GM23338 (cell line): ENCODE measurements at regions not wholly inside any gene's neighbourhood (a gene's known extent, or its start where the extent isn't known, plus 50 kb on each side); places are given as distances from the start of the nearest gene placed in this dataset.

Source experiments
- ATAC-seq: fragments of 200-7000 bp; cut with Tn5 transposase; 3 replicates; pipeline ENCODE4 v1.9.1; 2020
- DNase-seq: peaks from one replicate; pipeline ENCODE4 v3.0.0-alpha.2; 2015; ENCODE audit warnings: low spot score
- H2AFZ ChIP-seq: fragments of 200-600 bp; sonication (generic); 2 replicates; pipeline ENCODE4 v1.8.0; 2016; ENCODE audit warnings: antibody characterized with exemption, mild to moderate bottlenecking, moderate library complexity
- H3F3A ChIP-seq: fragments of 200-600 bp; sonication (generic); replicated peaks from 2 replicates; pipeline ENCODE4 v1.8.0; 2017; ENCODE audit warnings: antibody characterized with exemption, mixed run types, low read depth
- H3K27ac ChIP-seq: fragments of 200-600 bp; sonication (generic); 2 replicates; pipeline ENCODE4 v1.6.1; 2016; ENCODE audit warnings: low read depth
- H3K27me3 ChIP-seq: fragments of 200-600 bp; sonication (generic); 2 replicates; pipeline ENCODE4 v1.8.0; 2016; ENCODE audit warnings: mild to moderate bottlenecking, mixed run types, moderate library complexity; ENCODE audit not compliant: insufficient read depth
- H3K36me3 ChIP-seq: fragments of 200-600 bp; sonication (generic); 2 replicates; pipeline ENCODE4 v1.8.0; 2016; ENCODE audit warnings: mild to moderate bottlenecking; ENCODE audit not compliant: insufficient read depth
- H3K4me1 ChIP-seq: fragments of 200-600 bp; sonication (generic); 2 replicates; pipeline ENCODE4 v1.8.0; 2016; ENCODE audit warnings: mild to moderate bottlenecking, moderate library complexity; ENCODE audit not compliant: insufficient read depth
- H3K4me2 ChIP-seq: fragments of 200-600 bp; sonication (generic); 2 replicates; pipeline ENCODE4 v1.7.1; 2017; ENCODE audit warnings: mixed run types
- H3K4me3 ChIP-seq: fragments of 200-600 bp; sonication (generic); 2 replicates; pipeline ENCODE4 v1.6.1; 2016; ENCODE audit warnings: mixed run types
- H3K79me2 ChIP-seq: fragments of 200-600 bp; sonication (generic); replicated peaks from 2 replicates; pipeline ENCODE4 v1.8.0; 2017; ENCODE audit warnings: mild to moderate bottlenecking; ENCODE audit not compliant: insufficient read depth
- H3K9me2 ChIP-seq: fragments of 200-600 bp; sonication (generic); 2 replicates; pipeline ENCODE4 v1.8.0; 2017; ENCODE audit not compliant: insufficient read depth
- H4K20me1 ChIP-seq: fragments of 200-600 bp; sonication (generic); replicated peaks from 2 replicates; pipeline ENCODE4 v1.8.0; 2017; ENCODE audit warnings: mild to moderate bottlenecking; ENCODE audit not compliant: insufficient read depth
- H3K27ac Mint-ChIP-seq: 2 replicates; pipeline ENCODE4 v1.8.0; 2020; ENCODE audit warnings: inconsistent platforms, mild to moderate bottlenecking, moderate library complexity, mixed read lengths
- H3K27me3 Mint-ChIP-seq: 3 replicates; pipeline ENCODE4 v1.8.0; 2022; ENCODE audit warnings: low read depth, mild to moderate bottlenecking, moderate library complexity, mixed read lengths, inconsistent platforms; ENCODE audit not compliant: insufficient read depth, poor library complexity
- H3K36me3 Mint-ChIP-seq: 3 replicates; pipeline ENCODE4 v1.8.0; 2021; ENCODE audit warnings: low read depth, mild to moderate bottlenecking, inconsistent platforms, moderate library complexity, mixed read lengths
- H3K4me1 Mint-ChIP-seq: 3 replicates; pipeline ENCODE4 v1.8.0; 2020; ENCODE audit warnings: mild to moderate bottlenecking, inconsistent platforms, mixed read lengths
- H3K4me3 Mint-ChIP-seq: 3 replicates; pipeline ENCODE4 v1.8.0; 2021; ENCODE audit warnings: moderate library complexity, mild to moderate bottlenecking, inconsistent platforms, mixed read lengths
- H3K9me3 Mint-ChIP-seq: 3 replicates; pipeline ENCODE4 v1.8.0; 2020; ENCODE audit warnings: moderate library complexity, mild to moderate bottlenecking, inconsistent platforms, mixed read lengths
- CREB1 ChIP-seq: fragments of 250-450 bp; sonication (Bioruptor Pico); IDR thresholded peaks from 2 replicates; pipeline ENCODE4 v1.5.0; 2020; ENCODE audit warnings: low read depth, mild to moderate bottlenecking, moderate library complexity
- EZH2 ChIP-seq: fragments of 200-600 bp; sonication (generic); IDR thresholded peaks from one replicate; pipeline ENCODE4 v1.8.0; 2017; ENCODE audit warnings: antibody characterized with exemption, mild to moderate bottlenecking, low read depth; ENCODE audit not compliant: unreplicated experiment
- EZH2phosphoT487 ChIP-seq: fragments of 200-600 bp; sonication (generic); IDR thresholded peaks from one replicate; pipeline ENCODE4 v1.8.1; 2018; ENCODE audit warnings: antibody characterized with exemption; ENCODE audit not compliant: unreplicated experiment
- JUNB ChIP-seq: IDR thresholded peaks from one replicate; pipeline ENCODE4 v1.6.1; 2016; ENCODE audit warnings: antibody characterized with exemption; ENCODE audit not compliant: unreplicated experiment
- NANOG ChIP-seq: IDR thresholded peaks from 2 replicates; pipeline ENCODE4 v1.6.1; 2016; ENCODE audit warnings: antibody characterized with exemption, borderline replicate concordance
- POLR2AphosphoS5 ChIP-seq: IDR thresholded peaks from 2 replicates; pipeline ENCODE4 v1.6.1; 2016; ENCODE audit warnings: antibody characterized with exemption, low read depth
- STAT1 ChIP-seq: IDR thresholded peaks from one replicate; pipeline ENCODE4 v1.6.1; 2016; ENCODE audit warnings: antibody characterized with exemption; ENCODE audit not compliant: unreplicated experiment
- ZNF114 ChIP-seq: fragments of 250-450 bp; sonication (Bioruptor Pico); IDR thresholded peaks from 2 replicates; pipeline ENCODE4 v1.5.0; 2020; ENCODE audit warnings: mild to moderate bottlenecking, moderate library complexity
- ZNF331 ChIP-seq: fragments of 250-450 bp; sonication (Bioruptor Pico); IDR thresholded peaks from 2 replicates; pipeline ENCODE4 v1.5.0; 2020; ENCODE audit warnings: low read depth, mild to moderate bottlenecking, moderate library complexity
- TF ChIP-seq, protein P1 (sequence below): fragments of 250-450 bp; sonication (Bioruptor Pico); IDR thresholded peaks from 2 replicates; pipeline ENCODE4 v1.5.0; 2020; ENCODE audit warnings: mild to moderate bottlenecking, moderate library complexity
- TF ChIP-seq, protein P2 (sequence below): IDR thresholded peaks from 2 replicates; pipeline ENCODE4 v1.6.1; 2016; ENCODE audit warnings: antibody characterized with exemption
- TF ChIP-seq, protein P3 (sequence below): IDR thresholded peaks from one replicate; pipeline ENCODE4 v1.6.1; 2018; ENCODE audit warnings: antibody characterized with exemption; ENCODE audit not compliant: unreplicated experiment
- TF ChIP-seq, protein P4 (sequence below), 2 experiments: fragments of 200-600 bp in 1 of 2; sonication (generic) in 1 of 2; conservative IDR thresholded peaks; 2 replicates each; pipeline versions ENCODE4 v1.5.1 to v1.6.1; 2016 to 2017; ENCODE audit warnings: antibody characterized with exemption in 2 of 2, low read depth in 2 of 2, mild to moderate bottlenecking in 2 of 2, moderate library complexity in 1 of 2

DNA sequence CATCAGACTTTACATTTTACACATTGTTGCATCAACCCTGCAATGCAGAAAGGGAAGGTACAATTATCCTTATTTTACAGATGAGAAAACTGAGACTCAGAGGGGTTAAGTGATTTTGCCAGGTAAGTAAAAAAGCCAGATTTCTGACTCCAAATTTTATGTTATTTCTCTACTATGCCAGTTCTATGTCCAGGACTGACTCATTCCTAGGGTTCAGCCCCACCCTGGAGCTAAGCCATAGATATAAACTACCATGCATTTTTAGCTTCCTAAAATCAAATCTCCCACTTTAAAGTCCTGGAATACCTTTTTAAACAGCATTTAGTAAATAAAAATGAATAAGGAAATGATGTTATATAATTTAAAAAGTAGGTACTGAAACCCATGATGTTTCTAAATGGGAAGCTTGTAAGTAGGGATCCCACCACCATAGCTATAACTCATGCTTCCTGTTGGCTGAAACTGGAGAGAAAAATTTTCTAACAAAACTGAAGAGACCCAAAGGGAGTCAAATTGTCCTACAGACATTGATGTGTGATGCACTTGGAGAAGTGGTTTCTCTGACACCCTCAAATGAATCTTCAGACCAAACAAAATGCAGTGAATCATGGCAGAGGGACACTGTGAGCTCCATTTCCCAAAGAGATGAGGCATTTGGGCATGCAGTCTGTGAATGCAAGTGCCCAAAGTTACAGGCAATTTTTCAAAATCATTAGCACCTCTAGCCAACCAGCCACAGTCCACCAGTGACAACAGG, 301.7 kb upstream of the UMPS start:
- ATAC-seq: no peak
- no peaks in the 10 kb centered on the region for H3K4me1 Mint-ChIP-seq
- no peak overlapping the region for H3K27ac Mint-ChIP-seq
- Histone ChIP-seq H3K27me3 (no peaks in the 10 kb centered on the region), H4K20me1 (no peaks in the 10 kb centered on the region), H3K79me2 (no peaks in the 10 kb centered on the region), H3K9me2 (peaks cover 4% of the 10 kb centered on the region; the same call in 1 of the 2 replicates), H3K4me2 (no peak overlapping the region), H3K4me1 (no peaks in the 10 kb centered on the region), H3F3A (no peaks in the 10 kb centered on the region), H3K27ac (no peak overlapping the region), H3K36me3 (no peaks in the 10 kb centered on the region), H2AFZ (no peak overlapping the region), H3K4me3 (no peak overlapping the region)
- H3K27me3 Mint-ChIP-seq: no peaks in the 10 kb centered on the region
- TF ChIP-seq ZNF114 (no peak), EZH2phosphoT487 (no peak), ZNF331 (no peak), JUNB (no peak), NANOG (no peak), EZH2 (no peak), POLR2AphosphoS5 (no peak), CREB1 (no peak), STAT1 (no peak)
- TF ChIP-seq, protein P1, sequence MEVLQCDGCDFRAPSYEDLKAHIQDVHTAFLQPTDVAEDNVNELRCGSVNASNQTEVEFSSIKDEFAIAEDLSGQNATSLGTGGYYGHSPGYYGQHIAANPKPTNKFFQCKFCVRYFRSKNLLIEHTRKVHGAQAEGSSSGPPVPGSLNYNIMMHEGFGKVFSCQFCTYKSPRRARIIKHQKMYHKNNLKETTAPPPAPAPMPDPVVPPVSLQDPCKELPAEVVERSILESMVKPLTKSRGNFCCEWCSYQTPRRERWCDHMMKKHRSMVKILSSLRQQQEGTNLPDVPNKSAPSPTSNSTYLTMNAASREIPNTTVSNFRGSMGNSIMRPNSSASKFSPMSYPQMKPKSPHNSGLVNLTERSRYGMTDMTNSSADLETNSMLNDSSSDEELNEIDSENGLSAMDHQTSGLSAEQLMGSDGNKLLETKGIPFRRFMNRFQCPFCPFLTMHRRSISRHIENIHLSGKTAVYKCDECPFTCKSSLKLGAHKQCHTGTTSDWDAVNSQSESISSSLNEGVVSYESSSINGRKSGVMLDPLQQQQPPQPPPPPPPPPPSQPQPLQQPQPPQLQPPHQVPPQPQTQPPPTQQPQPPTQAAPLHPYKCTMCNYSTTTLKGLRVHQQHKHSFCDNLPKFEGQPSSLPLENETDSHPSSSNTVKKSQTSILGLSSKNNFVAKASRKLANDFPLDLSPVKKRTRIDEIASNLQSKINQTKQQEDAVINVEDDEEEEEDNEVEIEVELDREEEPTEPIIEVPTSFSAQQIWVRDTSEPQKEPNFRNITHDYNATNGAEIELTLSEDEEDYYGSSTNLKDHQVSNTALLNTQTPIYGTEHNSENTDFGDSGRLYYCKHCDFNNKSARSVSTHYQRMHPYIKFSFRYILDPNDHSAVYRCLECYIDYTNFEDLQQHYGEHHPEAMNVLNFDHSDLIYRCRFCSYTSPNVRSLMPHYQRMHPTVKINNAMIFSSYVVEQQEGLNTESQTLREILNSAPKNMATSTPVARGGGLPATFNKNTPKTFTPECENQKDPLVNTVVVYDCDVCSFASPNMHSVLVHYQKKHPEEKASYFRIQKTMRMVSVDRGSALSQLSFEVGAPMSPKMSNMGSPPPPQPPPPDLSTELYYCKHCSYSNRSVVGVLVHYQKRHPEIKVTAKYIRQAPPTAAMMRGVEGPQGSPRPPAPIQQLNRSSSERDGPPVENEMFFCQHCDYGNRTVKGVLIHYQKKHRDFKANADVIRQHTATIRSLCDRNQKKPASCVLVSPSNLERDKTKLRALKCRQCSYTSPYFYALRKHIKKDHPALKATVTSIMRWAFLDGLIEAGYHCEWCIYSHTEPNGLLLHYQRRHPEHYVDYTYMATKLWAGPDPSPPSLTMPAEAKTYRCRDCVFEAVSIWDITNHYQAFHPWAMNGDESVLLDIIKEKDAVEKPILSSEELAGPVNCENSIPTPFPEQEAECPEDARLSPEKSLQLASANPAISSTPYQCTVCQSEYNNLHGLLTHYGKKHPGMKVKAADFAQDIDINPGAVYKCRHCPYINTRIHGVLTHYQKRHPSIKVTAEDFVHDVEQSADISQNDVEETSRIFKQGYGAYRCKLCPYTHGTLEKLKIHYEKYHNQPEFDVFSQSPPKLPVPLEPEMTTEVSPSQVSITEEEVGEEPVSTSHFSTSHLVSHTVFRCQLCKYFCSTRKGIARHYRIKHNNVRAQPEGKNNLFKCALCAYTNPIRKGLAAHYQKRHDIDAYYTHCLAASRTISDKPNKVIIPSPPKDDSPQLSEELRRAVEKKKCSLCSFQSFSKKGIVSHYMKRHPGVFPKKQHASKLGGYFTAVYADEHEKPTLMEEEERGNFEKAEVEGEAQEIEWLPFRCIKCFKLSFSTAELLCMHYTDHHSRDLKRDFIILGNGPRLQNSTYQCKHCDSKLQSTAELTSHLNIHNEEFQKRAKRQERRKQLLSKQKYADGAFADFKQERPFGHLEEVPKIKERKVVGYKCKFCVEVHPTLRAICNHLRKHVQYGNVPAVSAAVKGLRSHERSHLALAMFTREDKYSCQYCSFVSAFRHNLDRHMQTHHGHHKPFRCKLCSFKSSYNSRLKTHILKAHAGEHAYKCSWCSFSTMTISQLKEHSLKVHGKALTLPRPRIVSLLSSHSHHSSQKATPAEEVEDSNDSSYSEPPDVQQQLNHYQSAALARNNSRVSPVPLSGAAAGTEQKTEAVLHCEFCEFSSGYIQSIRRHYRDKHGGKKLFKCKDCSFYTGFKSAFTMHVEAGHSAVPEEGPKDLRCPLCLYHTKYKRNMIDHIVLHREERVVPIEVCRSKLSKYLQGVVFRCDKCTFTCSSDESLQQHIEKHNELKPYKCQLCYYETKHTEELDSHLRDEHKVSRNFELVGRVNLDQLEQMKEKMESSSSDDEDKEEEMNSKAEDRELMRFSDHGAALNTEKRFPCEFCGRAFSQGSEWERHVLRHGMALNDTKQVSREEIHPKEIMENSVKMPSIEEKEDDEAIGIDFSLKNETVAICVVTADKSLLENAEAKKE (CRISPR knock-in tag): no peak
- TF ChIP-seq, protein P2, sequence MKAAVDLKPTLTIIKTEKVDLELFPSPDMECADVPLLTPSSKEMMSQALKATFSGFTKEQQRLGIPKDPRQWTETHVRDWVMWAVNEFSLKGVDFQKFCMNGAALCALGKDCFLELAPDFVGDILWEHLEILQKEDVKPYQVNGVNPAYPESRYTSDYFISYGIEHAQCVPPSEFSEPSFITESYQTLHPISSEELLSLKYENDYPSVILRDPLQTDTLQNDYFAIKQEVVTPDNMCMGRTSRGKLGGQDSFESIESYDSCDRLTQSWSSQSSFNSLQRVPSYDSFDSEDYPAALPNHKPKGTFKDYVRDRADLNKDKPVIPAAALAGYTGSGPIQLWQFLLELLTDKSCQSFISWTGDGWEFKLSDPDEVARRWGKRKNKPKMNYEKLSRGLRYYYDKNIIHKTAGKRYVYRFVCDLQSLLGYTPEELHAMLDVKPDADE: no peak
- TF ChIP-seq, protein P3, sequence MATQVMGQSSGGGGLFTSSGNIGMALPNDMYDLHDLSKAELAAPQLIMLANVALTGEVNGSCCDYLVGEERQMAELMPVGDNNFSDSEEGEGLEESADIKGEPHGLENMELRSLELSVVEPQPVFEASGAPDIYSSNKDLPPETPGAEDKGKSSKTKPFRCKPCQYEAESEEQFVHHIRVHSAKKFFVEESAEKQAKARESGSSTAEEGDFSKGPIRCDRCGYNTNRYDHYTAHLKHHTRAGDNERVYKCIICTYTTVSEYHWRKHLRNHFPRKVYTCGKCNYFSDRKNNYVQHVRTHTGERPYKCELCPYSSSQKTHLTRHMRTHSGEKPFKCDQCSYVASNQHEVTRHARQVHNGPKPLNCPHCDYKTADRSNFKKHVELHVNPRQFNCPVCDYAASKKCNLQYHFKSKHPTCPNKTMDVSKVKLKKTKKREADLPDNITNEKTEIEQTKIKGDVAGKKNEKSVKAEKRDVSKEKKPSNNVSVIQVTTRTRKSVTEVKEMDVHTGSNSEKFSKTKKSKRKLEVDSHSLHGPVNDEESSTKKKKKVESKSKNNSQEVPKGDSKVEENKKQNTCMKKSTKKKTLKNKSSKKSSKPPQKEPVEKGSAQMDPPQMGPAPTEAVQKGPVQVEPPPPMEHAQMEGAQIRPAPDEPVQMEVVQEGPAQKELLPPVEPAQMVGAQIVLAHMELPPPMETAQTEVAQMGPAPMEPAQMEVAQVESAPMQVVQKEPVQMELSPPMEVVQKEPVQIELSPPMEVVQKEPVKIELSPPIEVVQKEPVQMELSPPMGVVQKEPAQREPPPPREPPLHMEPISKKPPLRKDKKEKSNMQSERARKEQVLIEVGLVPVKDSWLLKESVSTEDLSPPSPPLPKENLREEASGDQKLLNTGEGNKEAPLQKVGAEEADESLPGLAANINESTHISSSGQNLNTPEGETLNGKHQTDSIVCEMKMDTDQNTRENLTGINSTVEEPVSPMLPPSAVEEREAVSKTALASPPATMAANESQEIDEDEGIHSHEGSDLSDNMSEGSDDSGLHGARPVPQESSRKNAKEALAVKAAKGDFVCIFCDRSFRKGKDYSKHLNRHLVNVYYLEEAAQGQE: no peak
- TF ChIP-seq, protein P4, sequence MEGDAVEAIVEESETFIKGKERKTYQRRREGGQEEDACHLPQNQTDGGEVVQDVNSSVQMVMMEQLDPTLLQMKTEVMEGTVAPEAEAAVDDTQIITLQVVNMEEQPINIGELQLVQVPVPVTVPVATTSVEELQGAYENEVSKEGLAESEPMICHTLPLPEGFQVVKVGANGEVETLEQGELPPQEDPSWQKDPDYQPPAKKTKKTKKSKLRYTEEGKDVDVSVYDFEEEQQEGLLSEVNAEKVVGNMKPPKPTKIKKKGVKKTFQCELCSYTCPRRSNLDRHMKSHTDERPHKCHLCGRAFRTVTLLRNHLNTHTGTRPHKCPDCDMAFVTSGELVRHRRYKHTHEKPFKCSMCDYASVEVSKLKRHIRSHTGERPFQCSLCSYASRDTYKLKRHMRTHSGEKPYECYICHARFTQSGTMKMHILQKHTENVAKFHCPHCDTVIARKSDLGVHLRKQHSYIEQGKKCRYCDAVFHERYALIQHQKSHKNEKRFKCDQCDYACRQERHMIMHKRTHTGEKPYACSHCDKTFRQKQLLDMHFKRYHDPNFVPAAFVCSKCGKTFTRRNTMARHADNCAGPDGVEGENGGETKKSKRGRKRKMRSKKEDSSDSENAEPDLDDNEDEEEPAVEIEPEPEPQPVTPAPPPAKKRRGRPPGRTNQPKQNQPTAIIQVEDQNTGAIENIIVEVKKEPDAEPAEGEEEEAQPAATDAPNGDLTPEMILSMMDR (conservative IDR thresholded peaks at IDR 0.05; ENCODE audit: low read depth in 2 of 2): no peak
- H3K36me3 Mint-ChIP-seq: no peaks in the 10 kb centered on the region
- no peak overlapping the region for H3K4me3 Mint-ChIP-seq
- no peaks in the 10 kb centered on the region for H3K9me3 Mint-ChIP-seq
- DNase-seq: no peak
